ENCODE measurements at regions not wholly inside any gene's neighbourhood (a gene's known extent, or its start where the extent isn't known, plus 50 kb on each side); places are given as distances from the start of the nearest gene placed in this dataset.

GRCh38 chr6:93985953-93986352, 566.6 kb upstream of the EPHA7 start:
- TF ChIP-seq CREB1 (IDR thresholded peaks at IDR 0.05; ENCODE audit: low read depth) = no peak
- TF ChIP-seq FOXM1 (IDR thresholded peaks at IDR 0.05; ENCODE audit: borderline replicate concordance, low read depth) = no peak
- TF ChIP-seq RAD21 (IDR thresholded peaks at IDR 0.05; ENCODE audit: low read depth) = no peak

GRCh38 chr6:93975159-93975558, 555.8 kb upstream of the EPHA7 start:
- TF ChIP-seq YY1 (IDR thresholded peaks at IDR 0.05; ENCODE audit: low read depth) (no peak), REST (IDR thresholded peaks at IDR 0.05; ENCODE audit: low read depth) (no peak)

GRCh38 chr6:93974332-93974731, 555.0 kb upstream of the EPHA7 start:
- no peak for TF ChIP-seq EP300 (IDR thresholded peaks at IDR 0.05; ENCODE audit: borderline replicate concordance)
- no peak for TF ChIP-seq TAF1 (IDR thresholded peaks at IDR 0.05; ENCODE audit: low read depth)
- TF ChIP-seq NFIC (IDR thresholded peaks at IDR 0.05) = no peak
- TF ChIP-seq, protein P1, sequence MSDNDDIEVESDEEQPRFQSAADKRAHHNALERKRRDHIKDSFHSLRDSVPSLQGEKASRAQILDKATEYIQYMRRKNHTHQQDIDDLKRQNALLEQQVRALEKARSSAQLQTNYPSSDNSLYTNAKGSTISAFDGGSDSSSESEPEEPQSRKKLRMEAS (IDR thresholded peaks at IDR 0.05) = no peak

DNA sequence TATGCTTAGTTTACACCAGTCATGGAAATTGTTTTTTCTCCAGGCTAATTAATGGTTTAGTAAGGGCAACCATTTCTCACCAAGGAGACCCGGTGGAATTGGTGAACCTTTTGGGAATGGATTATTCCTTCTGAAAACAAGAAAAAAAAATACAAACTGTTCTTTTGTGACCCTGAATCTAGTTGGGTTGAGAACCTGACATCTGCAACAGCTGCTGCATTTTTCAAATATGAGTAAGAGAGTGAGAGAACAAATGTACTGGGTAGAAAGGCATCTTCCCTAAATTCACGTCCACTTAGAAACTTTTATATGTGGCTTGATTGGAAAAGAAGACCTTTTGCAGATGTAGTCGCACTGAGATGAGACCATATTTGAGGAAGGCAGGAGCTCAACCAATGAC, 553.4 kb upstream of the EPHA7 start:
- TF ChIP-seq REST (IDR thresholded peaks at IDR 0.05; ENCODE audit: low read depth) = no peak
- no peak for TF ChIP-seq ZBTB7A (IDR thresholded peaks at IDR 0.05; ENCODE audit: low read depth)
- TF ChIP-seq CEBPB (IDR thresholded peaks at IDR 0.05) = no peak
- TF ChIP-seq RAD21 (IDR thresholded peaks at IDR 0.05; ENCODE audit: low read depth) = no peak
- TF ChIP-seq TCF12 (IDR thresholded peaks at IDR 0.05; ENCODE audit: low read depth) = no peak
- no peak for TF ChIP-seq TEAD4 (IDR thresholded peaks at IDR 0.05)
- TF ChIP-seq, protein P1 (IDR thresholded peaks at IDR 0.05) = no peak
- TF ChIP-seq NFIC (IDR thresholded peaks at IDR 0.05) = no peak
- no peak for TF ChIP-seq TAF1 (IDR thresholded peaks at IDR 0.05; ENCODE audit: low read depth)
- TF ChIP-seq FOXM1 (IDR thresholded peaks at IDR 0.05; ENCODE audit: borderline replicate concordance, low read depth) = no peak
- no peak for TF ChIP-seq CREB1 (IDR thresholded peaks at IDR 0.05; ENCODE audit: low read depth)
- no peak for TF ChIP-seq EGR1 (IDR thresholded peaks at IDR 0.05)
- no peak for TF ChIP-seq EP300 (IDR thresholded peaks at IDR 0.05; ENCODE audit: borderline replicate concordance)
- no peak for TF ChIP-seq USF1 (IDR thresholded peaks at IDR 0.05)
- no peak for TF ChIP-seq YY1 (IDR thresholded peaks at IDR 0.05; ENCODE audit: low read depth)

GRCh38 chr6:93970684-93971083, 551.3 kb upstream of the EPHA7 start:
- TF ChIP-seq CREB1 (IDR thresholded peaks at IDR 0.05; ENCODE audit: low read depth) (no peak), EP300 (IDR thresholded peaks at IDR 0.05; ENCODE audit: borderline replicate concordance) (no peak), NFIC (IDR thresholded peaks at IDR 0.05) (no peak), TAF1 (IDR thresholded peaks at IDR 0.05; ENCODE audit: low read depth) (no peak), RAD21 (IDR thresholded peaks at IDR 0.05; ENCODE audit: low read depth) (no peak), FOXM1 (IDR thresholded peaks at IDR 0.05; ENCODE audit: borderline replicate concordance, low read depth) (no peak), USF1 (IDR thresholded peaks at IDR 0.05) (no peak), ZBTB7A (IDR thresholded peaks at IDR 0.05; ENCODE audit: low read depth) (no peak), YY1 (IDR thresholded peaks at IDR 0.05; ENCODE audit: low read depth) (no peak), EGR1 (IDR thresholded peaks at IDR 0.05) (no peak), TCF12 (IDR thresholded peaks at IDR 0.05; ENCODE audit: low read depth) (no peak), TEAD4 (IDR thresholded peaks at IDR 0.05) (no peak), CEBPB (IDR thresholded peaks at IDR 0.05) (no peak), REST (IDR thresholded peaks at IDR 0.05; ENCODE audit: low read depth) (no peak)
- TF ChIP-seq, protein P1 (IDR thresholded peaks at IDR 0.05) = no peak
